B cell (primary cell): ENCODE measurements at regions not wholly inside any gene's neighbourhood (a gene's known extent, or its start where the extent isn't known, plus 50 kb on each side); places are given as distances from the start of the nearest gene placed in this dataset.

Experiments used
- ATAC-seq: fragments of 200-7000 bp; cut with Tn5 transposase; one replicate; pipeline ENCODE4 v1.10.0; 2021; ENCODE audit warnings: low read depth, mild to moderate bottlenecking, moderate number of reproducible peaks, moderate library complexity
- CTCF ChIA-PET: fragments of 350-600 bp; sonication (Branson Sonifier 250); formaldehyde crosslinking; loops from one replicate; lab custom pipeline; 2021; ENCODE audit warnings: antibody characterized with exemption, inconsistent platforms; lab: Charles Lee
- POLR2A ChIA-PET: fragments of 350-600 bp; sonication (Branson Sonifier 250); formaldehyde crosslinking; loops from one replicate; lab custom pipeline; 2021; ENCODE audit warnings: antibody characterized with exemption; lab: Charles Lee
- DNase-seq: peaks from one replicate; pipeline ENCODE4 v3.0.0; 2013
- H2AFZ ChIP-seq: 2 replicates; pipeline ENCODE4 v1.6.1; 2012; ENCODE audit warnings: mild to moderate bottlenecking, low read depth, low read length; ENCODE audit not compliant: insufficient read depth, poor library complexity, severe bottlenecking
- H3K27ac ChIP-seq, 2 donors: 1 replicate in 1 of 2; 2 replicates in 1 of 2; pipeline ENCODE4 v1.5.1; 2012 to 2013; ENCODE audit warnings: low read length in 2 of 2, mild to moderate bottlenecking in 2 of 2, moderate library complexity in 1 of 2
- H3K27me3 ChIP-seq, 4 experiments: fragments of 200-600 bp in 1 of 4; sonication (generic) in 1 of 4; replicated peaks in 1 of 4; 1 replicate in 2 of 4; 2 replicates in 2 of 4; pipeline versions ENCODE4 v1.6.1 to v1.7.0; 2013 to 2016; ENCODE audit warnings: low read length in 3 of 4, mild to moderate bottlenecking in 2 of 4, mixed read lengths in 1 of 4, moderate library complexity in 1 of 4; ENCODE audit not compliant: insufficient read depth in 4 of 4, control insufficient read depth in 3 of 4; ENCODE audit errors: control extremely low read depth in 1 of 4
- H3K36me3 ChIP-seq, 2 experiments: replicated peaks in 1 of 2; 1 replicate in 1 of 2; 2 replicates in 1 of 2; pipeline versions ENCODE4 v1.6.1 to v1.7.1; 2013; ENCODE audit warnings: low read length in 1 of 2; ENCODE audit not compliant: insufficient read depth in 2 of 2, control insufficient read depth in 1 of 2; ENCODE audit errors: control extremely low read depth in 1 of 2, extremely low read depth in 1 of 2
- H3K4me1 ChIP-seq, 2 donors: fragments of 200-600 bp in 1 of 2; sonication (generic) in 1 of 2; 1 replicate in 1 of 2; 2 replicates in 1 of 2; pipeline versions ENCODE4 v1.5.1 to v1.6.1; 2013 to 2017; ENCODE audit warnings: low read length in 2 of 2; ENCODE audit not compliant: control insufficient read depth in 2 of 2, insufficient read depth in 2 of 2
- H3K4me2 ChIP-seq: replicated peaks from 2 replicates; pipeline ENCODE3; 2012; ENCODE audit warnings: mild to moderate bottlenecking, low read depth, low read length; ENCODE audit not compliant: poor library complexity, severe bottlenecking
- H3K4me3 ChIP-seq, 5 experiments: fragments of 200-600 bp in 1 of 5; sonication (generic) in 1 of 5; 1 replicate in 3 of 5; 2 replicates in 2 of 5; pipeline versions ENCODE4 v1.5.1 to v1.7.0; 2011 to 2016; ENCODE audit warnings: low read length in 4 of 5, mild to moderate bottlenecking in 4 of 5, low read depth in 2 of 5, control low read depth in 1 of 5, moderate library complexity in 1 of 5; ENCODE audit not compliant: insufficient read depth in 1 of 5; ENCODE audit errors: control extremely low read depth in 1 of 5, extremely low read depth in 1 of 5
- H3K79me2 ChIP-seq: fragments of 200-600 bp; sonication (generic); one replicate; pipeline ENCODE4 v1.6.0; 2016; ENCODE audit warnings: low read length; ENCODE audit not compliant: control insufficient read depth, insufficient read depth
- H3K9ac ChIP-seq: fragments of 200-600 bp; sonication (generic); 2 replicates; pipeline ENCODE4 v1.6.1; 2017; ENCODE audit warnings: mild to moderate bottlenecking, low read length, moderate library complexity
- H3K9me3 ChIP-seq, 3 donors: one replicate each; pipeline versions ENCODE4 v1.6.1 to v1.7.1; 2013; ENCODE audit warnings: low read length in 2 of 3; ENCODE audit not compliant: control insufficient read depth in 2 of 3, insufficient read depth in 1 of 3; ENCODE audit errors: control extremely low read depth in 1 of 3
- H4K20me1 ChIP-seq: 2 replicates; pipeline ENCODE4 v1.6.0; 2012; ENCODE audit warnings: mild to moderate bottlenecking, low read length; ENCODE audit not compliant: insufficient read depth, control insufficient read depth, poor library complexity, severe bottlenecking
- H3K27ac Mint-ChIP-seq: one replicate; pipeline ENCODE4 v1.8.0; 2021; ENCODE audit warnings: mixed read lengths
- H3K27me3 Mint-ChIP-seq: one replicate; pipeline ENCODE4 v1.8.0; 2021; ENCODE audit warnings: mixed read lengths
- H3K4me1 Mint-ChIP-seq: one replicate; pipeline ENCODE4 v1.8.0; 2021; ENCODE audit warnings: mixed read lengths
- H3K4me3 Mint-ChIP-seq: one replicate; pipeline ENCODE4 v1.8.0; 2021; ENCODE audit warnings: mixed read lengths
- H3K9me3 Mint-ChIP-seq: one replicate; pipeline ENCODE4 v1.8.0; 2022; ENCODE audit warnings: mixed read lengths; ENCODE audit not compliant: insufficient read depth
- EZH2 ChIP-seq: IDR thresholded peaks from 2 replicates; pipeline ENCODE4 v1.6.1; 2012; ENCODE audit warnings: borderline replicate concordance, low read depth, mild to moderate bottlenecking, moderate library complexity, low read length; ENCODE audit not compliant: insufficient read depth, poor library complexity, severe bottlenecking
- WGBS: methylation state at CpG from one replicate; pipeline ENCODE4 v1.1.5; 2013; ENCODE audit warnings: missing lambda C conversion rate; ENCODE audit not compliant: insufficient coverage; 5-methylcytosine and 5-hydroxymethylcytosine counted together
- intact Hi-C: fragments of 100-400 bp; cut with micrococcal nuclease; formaldehyde crosslinking; loops from one replicate; pipeline ENCODE4 v1.10.0; 2022
- TF ChIP-seq, protein P1 (sequence below): fragments of 200-600 bp; IDR thresholded peaks from one replicate; pipeline ENCODE4 v1.8.0; 2022; ENCODE audit warnings: antibody characterized with exemption, mild to moderate bottlenecking

DNA sequence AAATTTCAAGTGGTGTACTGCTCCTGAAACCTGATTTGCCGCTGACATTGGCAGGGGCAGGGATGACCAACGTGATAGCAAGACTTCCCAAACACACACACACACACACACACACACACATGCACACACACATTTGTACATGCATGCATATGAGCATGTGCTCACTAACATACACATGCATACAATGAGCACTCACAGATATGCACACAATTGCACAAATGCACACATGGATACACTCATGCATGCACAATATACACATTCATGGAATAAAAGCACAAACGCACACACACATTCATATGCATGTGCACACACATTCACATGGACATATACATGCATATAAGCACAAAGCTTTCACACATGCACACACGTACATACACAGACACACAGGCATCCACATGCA, 181.2 kb upstream of the ZNF618 start:
- Mint-ChIP-seq H3K4me1 (peaks cover 6% of the 10 kb centered on the region), H3K4me3 (no peak overlapping the region), H3K27me3 (peaks cover 36% of the 10 kb centered on the region), H3K9me3 (no peaks in the 10 kb centered on the region), H3K27ac (no peak overlapping the region)
- Histone ChIP-seq H3K4me1 (no peaks in the 10 kb centered on the region), H3K79me2 (no peaks in the 10 kb centered on the region), H3K9ac (no peak overlapping the region), H3K27me3 (peaks cover 0 to 7% (median 1%) of the 10 kb centered on the region in 4 experiments), H3K36me3 (no peaks in the 10 kb centered on the region), H3K9me3 (peaks cover 0 to 5% (median 4%) of the 10 kb centered on the region in 3 donors), H2AFZ (no peak overlapping the region), H3K27ac (no peak overlapping the region), H4K20me1 (no peaks in the 10 kb centered on the region), H3K4me2 (no peak overlapping the region), H3K4me3 (no peak overlapping the region)
- ATAC-seq (no peak), DNase-seq (no peak)
- 78% methylated on average over 4 of the region's 4 CpGs for WGBS
- TF ChIP-seq EZH2: no peak
- TF ChIP-seq, protein P1, sequence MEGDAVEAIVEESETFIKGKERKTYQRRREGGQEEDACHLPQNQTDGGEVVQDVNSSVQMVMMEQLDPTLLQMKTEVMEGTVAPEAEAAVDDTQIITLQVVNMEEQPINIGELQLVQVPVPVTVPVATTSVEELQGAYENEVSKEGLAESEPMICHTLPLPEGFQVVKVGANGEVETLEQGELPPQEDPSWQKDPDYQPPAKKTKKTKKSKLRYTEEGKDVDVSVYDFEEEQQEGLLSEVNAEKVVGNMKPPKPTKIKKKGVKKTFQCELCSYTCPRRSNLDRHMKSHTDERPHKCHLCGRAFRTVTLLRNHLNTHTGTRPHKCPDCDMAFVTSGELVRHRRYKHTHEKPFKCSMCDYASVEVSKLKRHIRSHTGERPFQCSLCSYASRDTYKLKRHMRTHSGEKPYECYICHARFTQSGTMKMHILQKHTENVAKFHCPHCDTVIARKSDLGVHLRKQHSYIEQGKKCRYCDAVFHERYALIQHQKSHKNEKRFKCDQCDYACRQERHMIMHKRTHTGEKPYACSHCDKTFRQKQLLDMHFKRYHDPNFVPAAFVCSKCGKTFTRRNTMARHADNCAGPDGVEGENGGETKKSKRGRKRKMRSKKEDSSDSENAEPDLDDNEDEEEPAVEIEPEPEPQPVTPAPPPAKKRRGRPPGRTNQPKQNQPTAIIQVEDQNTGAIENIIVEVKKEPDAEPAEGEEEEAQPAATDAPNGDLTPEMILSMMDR: no peak
- intact Hi-C loops: no loop called here
- CTCF ChIA-PET: no interaction called here
- POLR2A ChIA-PET: no interaction called here

DNA sequence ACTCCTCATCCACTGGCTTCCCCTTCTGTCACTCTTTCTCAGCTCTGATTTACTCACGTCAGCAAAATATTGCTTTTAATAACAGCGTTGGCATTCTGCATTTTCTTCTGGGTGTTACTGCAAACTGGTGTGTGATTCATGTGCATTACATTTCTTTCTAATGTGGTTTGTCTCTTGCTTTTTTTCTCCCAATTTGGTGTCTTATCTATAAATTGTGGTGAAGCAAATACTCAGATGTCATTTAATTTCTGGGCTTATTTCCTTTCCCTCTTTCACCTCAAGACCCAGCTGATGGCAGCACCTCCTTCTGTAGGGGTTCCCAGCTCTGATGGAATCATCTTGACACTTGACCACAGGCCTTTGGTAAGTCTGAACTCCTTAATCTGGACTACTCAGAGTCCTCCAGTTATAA, 180.7 kb upstream of the ZNF618 start:
- Histone ChIP-seq H3K4me1 (no peaks in the 10 kb centered on the region), H3K4me3 (no peak overlapping the region), H3K4me2 (no peak overlapping the region), H3K27me3 (peaks cover 0 to 7% (median 1%) of the 10 kb centered on the region in 4 experiments), H3K27ac (no peak overlapping the region), H3K9ac (no peak overlapping the region), H2AFZ (no peak overlapping the region), H3K9me3 (peaks cover 0 to 5% (median 4%) of the 10 kb centered on the region in 3 donors), H3K36me3 (no peaks in the 10 kb centered on the region), H4K20me1 (no peaks in the 10 kb centered on the region), H3K79me2 (no peaks in the 10 kb centered on the region)
- CTCF ChIA-PET: no interaction called here
- ATAC-seq (no peak), DNase-seq (no peak)
- peaks cover 39% of the 10 kb centered on the region for H3K27me3 Mint-ChIP-seq
- intact Hi-C loops: no loop called here
- no peaks in the 10 kb centered on the region for H3K9me3 Mint-ChIP-seq
- H3K27ac Mint-ChIP-seq: no peak overlapping the region
- no CpG with 5 or more reads among the region's 2 CpGs for WGBS
- POLR2A ChIA-PET: no interaction called here
- peaks cover 3% of the 10 kb centered on the region for H3K4me1 Mint-ChIP-seq
- no peak for TF ChIP-seq EZH2
- TF ChIP-seq, protein P1: no peak
- no peak overlapping the region for H3K4me3 Mint-ChIP-seq
